Epidermal melanocyte (primary cell): ENCODE measurements at regions not wholly inside any gene's neighbourhood (a gene's known extent, or its start where the extent isn't known, plus 50 kb on each side); places are given as distances from the start of the nearest gene placed in this dataset.
"Not testable (repeated sequence)": the region's sequence is repeated elsewhere in the genome, so short reads cannot be mapped to it uniquely, and the experiment has no call there.

Experiments used
- DNase-seq: peaks from one replicate; pipeline ENCODE4 v3.0.0; 2011; ENCODE audit warnings: low spot score; ENCODE audit not compliant: insufficient read length

DNA sequence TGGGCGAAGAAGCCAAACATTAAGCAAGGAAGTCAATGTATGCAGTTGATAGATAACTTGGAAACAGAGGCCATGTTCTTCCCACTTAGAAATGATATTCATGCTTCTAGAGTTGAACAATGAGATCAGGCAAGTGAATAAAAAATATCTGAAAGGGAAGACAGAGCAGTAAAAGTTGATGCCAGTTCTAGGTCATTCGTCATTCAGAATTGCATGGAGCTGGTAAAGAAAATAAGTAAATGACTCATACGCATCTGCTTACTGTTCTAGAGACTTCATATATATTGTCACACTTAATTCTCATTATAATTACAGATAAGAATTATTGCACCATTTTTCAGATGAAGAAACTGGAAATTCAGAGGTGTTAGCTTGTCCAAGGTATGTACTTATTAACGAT lies 158.9 kb upstream of the FERD3L start:
- DNase-seq, result no peak

DNA sequence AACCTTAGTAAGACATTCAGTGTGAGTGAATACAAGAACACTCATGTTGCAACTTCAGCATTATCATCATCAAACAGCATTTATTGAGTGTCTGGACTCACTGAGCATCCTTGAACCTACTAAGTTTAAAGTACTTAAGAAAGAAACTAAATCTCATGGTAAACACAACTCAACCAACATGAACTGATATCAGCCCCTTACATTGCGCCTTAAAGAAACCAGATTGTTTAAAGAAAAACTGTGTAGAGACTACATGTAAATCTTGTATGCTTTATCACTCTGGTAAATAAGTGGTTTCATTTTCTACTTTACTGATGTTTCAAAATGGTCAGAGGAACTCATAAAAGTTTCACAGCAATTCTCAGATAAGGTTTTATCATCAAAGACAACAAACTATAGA lies 157.5 kb upstream of the FERD3L start:
- no peak for DNase-seq

GRCh38 chr7:19296617-19297016 lies 151.4 kb upstream of the FERD3L start:
- no peak for DNase-seq

DNA sequence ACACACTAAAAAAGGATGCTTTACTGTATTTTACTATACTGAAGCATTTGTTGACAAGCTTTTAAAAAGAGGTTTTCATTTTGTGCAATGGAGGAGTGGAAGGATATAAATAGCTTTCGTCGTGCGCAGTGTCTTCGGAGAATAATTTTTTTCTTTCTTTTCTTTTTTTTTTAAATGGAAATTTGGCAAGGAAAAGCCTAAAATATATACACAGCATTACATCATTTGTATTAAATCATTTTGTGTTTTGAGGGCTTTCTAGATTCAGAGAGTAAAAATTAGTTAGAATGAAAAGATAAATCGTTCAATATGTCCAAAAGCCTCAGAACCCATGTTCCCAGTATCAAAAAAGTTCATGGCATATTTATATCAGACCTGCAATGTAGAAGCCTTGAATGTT lies 150.2 kb upstream of the FERD3L start:
- no peak for DNase-seq

GRCh38 chr7:19294619-19295018 lies 149.4 kb upstream of the FERD3L start:
- no peak for DNase-seq

DNA sequence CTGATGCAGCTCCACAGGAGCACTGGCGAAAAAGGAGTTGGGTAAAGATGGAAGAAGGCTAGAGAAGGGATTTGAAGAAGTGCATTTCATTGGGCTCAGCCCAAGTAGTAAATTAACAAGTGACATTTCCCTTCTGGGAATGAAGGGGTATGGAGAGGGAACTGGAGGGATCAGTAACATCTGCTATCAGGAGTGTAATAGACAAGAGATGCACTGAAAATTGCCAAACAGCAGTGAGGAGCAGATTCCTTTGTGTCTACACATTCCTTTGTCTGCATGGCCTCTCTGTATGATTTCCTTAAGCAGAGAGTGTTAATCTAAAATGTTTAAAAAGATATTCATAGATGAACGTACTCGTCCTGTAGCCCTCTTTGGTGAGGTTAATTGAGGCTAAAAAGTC lies 148.2 kb upstream of the FERD3L start:
- DNase-seq, result no peak

DNA sequence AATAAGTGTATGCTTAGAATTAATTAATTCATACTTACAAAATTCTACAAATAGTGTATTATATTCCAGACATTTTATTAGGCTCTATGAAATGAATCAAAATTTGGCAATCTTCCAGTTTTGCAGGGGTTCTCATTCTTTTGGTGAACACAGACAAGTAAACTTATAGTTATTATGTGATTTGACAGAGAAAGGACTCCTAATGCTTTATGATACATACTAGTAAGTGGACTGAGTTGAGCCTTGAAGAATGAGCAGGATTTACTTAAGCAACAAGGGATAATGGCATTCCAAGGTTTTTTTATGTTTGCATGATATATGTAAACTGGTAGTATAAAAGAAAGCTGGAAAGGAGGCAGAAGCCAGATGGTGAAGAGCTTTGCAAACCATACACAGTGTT lies 145.7 kb upstream of the FERD3L start:
- no peak for DNase-seq

DNA sequence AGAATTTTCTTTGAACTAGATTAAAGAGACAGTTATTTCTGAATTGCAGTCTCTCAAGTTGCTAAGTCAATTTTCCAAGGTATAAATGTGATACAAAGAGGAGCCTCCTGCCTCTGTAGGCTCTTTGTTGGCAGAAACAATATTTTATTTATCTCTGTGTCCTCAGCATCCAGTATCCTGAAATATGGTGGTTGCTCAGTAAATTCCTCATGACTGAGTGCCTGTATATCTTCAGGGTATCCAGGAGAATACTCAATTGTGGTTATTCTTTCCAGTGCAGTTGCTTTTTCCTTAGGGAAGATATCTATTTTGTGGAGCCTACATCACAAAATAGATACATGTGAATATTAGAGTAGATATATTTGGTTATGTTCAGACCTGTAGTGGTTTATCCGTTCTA lies 144.8 kb upstream of the FERD3L start:
- no peak for DNase-seq

- no peak for DNase-seq
These were observed 139.5 kb upstream of the FERD3L start for GRCh38 chr7:19284596-19285300.

DNA sequence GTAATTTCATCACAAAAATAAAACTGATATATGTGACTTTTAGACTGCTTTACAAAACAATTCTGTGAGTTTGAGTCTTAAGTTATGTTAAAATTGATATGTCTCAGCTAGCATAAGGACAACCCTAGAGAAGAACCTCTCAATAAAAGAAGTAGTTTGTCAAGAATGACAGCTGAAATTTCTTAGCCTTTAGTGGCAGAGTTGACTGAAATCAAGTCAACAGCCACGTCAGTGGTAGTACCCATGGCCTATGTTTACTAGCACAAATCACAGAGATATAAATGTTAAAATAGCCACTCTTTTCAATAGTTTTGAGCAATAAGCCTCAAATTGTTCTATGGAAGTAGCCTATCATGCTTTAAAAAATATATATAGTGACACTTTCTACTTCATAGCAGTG lies 138.9 kb upstream of the FERD3L start:
- no peak for DNase-seq

- no peak for DNase-seq
These were observed 129.8 kb upstream of the FERD3L start for GRCh38 chr7:19275000-19275399.

DNA sequence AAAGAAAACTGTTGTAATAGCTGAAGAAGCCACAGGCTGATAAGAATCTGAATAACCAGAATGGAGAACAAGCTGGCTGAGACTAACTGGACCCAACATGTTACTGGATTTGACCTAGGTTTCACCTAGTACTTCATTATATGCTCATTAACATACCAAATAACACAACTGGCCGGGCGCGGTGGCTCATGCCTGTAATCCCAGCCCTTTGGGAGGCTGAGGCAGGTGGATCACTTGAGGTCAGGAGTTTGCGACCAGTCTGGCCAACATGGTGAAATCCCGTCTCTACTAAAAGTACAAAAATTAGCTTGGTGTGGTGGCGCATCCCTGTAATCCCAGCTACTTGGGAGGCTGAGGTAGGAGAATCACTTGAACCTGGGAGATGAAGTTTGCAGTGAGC lies 127.1 kb upstream of the FERD3L start:
- DNase-seq, result not testable (repeated sequence)

DNA sequence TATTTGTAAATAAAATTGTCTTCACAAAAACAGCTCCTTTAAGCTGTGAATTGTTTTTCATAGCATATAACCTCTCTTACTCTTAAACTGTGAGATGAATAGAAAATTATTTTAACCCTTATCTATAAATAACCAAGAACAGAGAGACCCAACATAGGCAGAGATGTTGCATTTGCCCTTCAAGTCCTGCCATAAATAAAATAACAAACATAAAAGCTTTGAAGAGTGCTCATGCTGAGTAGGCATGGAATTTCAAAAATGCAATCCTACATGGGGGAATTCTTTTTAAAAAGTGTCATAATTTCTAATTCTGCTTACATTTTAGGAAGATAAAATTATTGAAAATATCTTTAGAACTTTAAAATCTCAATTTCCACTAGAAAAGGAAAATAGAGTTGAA lies 124.1 kb upstream of the FERD3L start:
- DNase-seq, result no peak

- no peak for DNase-seq
These were observed 123.5 kb upstream of the FERD3L start for GRCh38 chr7:19268737-19269136.

- no peak for DNase-seq
These were observed 117.6 kb upstream of the FERD3L start for GRCh38 chr7:19262826-19263225.

DNA sequence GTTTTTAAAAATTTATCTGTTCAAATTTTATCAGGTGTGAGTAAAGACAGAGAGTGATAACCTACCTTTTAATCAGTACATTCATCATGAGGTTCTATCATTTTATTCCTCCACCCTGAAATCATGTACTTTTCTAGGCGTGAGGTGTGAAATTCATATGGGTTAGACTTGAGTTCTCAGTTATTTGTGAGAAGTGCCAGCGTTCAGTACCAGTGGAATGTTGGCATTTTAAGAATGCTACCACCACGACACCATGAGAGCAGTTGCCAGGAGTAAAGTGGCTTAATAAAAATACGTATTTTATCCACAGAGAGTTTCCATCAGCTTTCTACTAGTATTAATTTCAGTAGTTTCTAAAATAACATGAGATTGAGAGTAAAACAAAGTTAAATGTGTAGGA lies 104.1 kb upstream of the FERD3L start:
- no peak for DNase-seq

DNA sequence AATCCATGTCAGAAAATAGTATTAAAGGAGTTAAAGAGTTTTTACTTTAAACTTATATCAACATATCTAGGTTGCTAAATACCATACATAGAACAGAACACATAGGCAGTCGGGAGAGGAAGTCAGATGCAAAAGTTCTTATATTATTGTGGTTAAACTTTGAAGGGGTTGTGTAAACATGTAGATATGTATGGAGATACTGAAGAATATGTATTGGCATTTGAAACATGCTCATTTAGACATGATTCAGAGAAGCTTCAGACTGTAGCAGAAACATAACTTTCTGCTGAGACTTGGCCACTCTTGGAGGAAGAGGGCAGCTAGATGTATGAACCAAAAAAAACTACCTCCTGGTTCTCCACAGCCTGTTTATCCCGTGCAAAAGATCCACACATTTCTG lies 103.5 kb upstream of the FERD3L start:
- DNase-seq, result no peak

GRCh38 chr7:19248115-19248514 lies 102.9 kb upstream of the FERD3L start:
- no peak for DNase-seq

DNA sequence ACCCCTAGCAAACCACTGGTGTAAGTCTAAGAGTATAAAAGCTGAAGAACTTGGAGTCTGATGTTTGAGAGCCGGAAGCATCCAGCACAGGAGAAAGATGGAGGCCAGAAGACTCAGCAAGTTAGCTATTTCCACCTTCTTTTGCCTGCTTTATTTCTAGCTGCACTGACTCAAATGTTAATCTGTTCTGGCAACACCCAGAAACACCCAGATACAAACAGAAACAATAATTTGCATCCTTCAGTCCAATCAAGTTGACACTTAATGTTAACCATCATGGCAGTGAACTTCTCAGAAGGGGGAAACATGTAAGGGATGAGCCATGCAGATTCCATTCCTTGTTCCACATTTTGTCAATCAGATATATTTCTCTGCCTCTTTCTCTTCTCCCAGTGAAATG lies 101.8 kb upstream of the FERD3L start:
- DNase-seq, result no peak

DNA sequence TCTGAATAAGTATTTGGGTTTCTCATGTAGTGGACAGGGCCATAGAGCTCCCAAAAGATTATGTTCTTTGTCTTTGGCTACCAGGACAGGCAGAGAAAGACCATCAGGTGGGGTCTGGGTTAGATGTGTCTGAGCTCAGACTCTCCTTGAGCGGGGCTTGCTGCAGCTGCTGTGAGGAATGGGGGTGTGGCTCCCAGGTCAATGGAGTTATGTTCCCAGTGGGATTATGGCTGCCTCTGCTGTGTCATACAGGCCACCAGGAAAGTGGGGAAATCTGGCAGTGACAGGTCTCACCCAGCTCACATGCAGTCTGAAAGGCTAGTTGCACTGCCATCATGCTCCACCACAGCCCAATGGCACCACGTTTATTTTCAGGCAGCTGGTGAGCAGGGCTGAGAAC lies 97.0 kb upstream of the FERD3L start:
- DNase-seq, result no peak

DNA sequence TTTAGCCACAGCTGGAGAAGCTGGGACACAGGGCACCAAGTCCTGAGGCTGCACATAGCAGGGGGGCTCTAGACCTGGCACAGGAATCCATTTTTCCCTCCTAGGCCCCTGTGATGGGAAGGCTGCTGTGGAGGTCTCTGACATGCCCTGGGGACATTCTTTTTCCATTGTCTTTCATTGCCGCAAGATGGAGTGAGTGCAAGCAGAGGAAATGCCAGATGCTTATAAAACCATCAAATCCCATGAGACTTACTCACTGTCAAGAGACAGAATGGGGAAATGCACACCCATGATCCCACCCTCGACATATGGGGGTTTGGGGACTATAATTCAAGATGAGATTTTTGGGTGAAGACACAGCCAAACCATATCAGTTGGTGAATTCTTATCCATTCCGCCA lies 94.7 kb upstream of the FERD3L start:
- no peak for DNase-seq

DNA sequence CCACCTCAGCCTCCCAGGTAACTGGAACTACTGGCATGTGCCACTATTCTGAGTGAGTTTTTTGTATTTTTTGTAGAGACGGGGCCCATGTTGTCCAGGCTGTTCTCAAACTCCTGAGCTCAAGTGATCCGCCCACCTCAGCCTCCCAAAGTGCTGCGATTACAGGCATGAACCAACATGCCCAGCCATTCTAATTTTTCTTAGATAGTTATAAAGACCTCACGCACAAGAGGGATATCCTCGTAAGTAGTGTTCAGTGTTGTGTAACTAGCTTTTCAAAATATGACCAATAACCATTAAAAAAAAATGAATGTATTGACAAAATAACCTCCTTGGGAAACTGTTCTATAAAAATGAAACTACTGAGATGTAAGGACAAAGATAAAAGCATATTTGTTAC lies 90.5 kb upstream of the FERD3L start:
- DNase-seq, result no peak

- no peak for DNase-seq
These were observed 79.7 kb upstream of the FERD3L start for GRCh38 chr7:19224951-19225350.

DNA sequence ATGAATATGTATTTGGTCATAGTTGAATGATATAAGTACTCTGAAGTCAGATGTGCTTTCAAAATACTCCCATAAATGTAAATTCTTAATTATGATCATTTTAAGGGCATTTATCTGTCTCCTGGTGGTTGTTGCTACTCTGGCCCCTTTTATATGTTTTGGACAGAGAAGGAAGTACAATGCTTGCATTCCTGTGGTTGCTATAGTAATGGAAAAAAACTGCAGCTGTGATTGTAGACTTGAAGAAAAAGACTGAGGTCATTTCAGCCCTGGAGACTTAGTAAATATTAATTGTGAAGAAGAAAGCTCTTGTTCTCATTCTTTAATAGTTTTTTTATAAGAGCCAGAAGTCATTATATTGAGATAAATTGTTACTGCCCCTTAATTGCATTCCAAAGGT lies 70.2 kb upstream of the FERD3L start:
- DNase-seq, result peak; percentile 25
